Type B pancreatic cell (in vitro differentiated cells): ENCODE measurements at regions not wholly inside any gene's neighbourhood (a gene's known extent, or its start where the extent isn't known, plus 50 kb on each side); places are given as distances from the start of the nearest gene placed in this dataset.
"Not testable (repeated sequence)": the region's sequence is repeated elsewhere in the genome, so short reads cannot be mapped to it uniquely, and the experiment has no call there.

Source experiments
- DNase-seq: peaks from one replicate; pipeline ENCODE4 v3.0.0; 2021; ENCODE audit warnings: mixed read lengths; ENCODE audit not compliant: unreplicated experiment; ENCODE audit errors: extremely low spot score
- H3K27ac Mint-ChIP-seq: 2 replicates; pipeline ENCODE4 v1.8.0; 2021; ENCODE audit warnings: mild to moderate bottlenecking, mixed read lengths
- H3K27me3 Mint-ChIP-seq: 2 replicates; pipeline ENCODE4 v1.8.0; 2021; ENCODE audit warnings: mixed read lengths
- H3K36me3 Mint-ChIP-seq: 2 replicates; pipeline ENCODE4 v1.8.0; 2021; ENCODE audit warnings: mixed read lengths
- H3K4me1 Mint-ChIP-seq: one replicate; pipeline ENCODE4 v1.8.0; 2021; ENCODE audit warnings: mixed read lengths; ENCODE audit not compliant: unreplicated experiment
- H3K4me3 Mint-ChIP-seq: 2 replicates; pipeline ENCODE4 v1.8.0; 2021; ENCODE audit warnings: mild to moderate bottlenecking, mixed read lengths
- H3K9me3 Mint-ChIP-seq: 2 replicates; pipeline ENCODE4 v1.8.0; 2021; ENCODE audit warnings: mixed read lengths
- CTCF ChIP-seq: fragments of 200-600 bp; sonication (generic); conservative IDR thresholded peaks from 2 replicates; pipeline ENCODE4 v1.5.0; 2021; ENCODE audit warnings: antibody characterized with exemption, mild to moderate bottlenecking

GRCh38 chr2:133993160-133993559 is 260.7 kb upstream of the MGAT5 start:
- Mint-ChIP-seq H3K27ac (no peak overlapping the region), H3K9me3 (no peaks in the 10 kb centered on the region), H3K27me3 (peaks cover under 1% of the 10 kb centered on the region), H3K4me3 (no peak overlapping the region), H3K36me3 (no peaks in the 10 kb centered on the region), H3K4me1 (no peaks in the 10 kb centered on the region)
- no peak for DNase-seq
- TF ChIP-seq CTCF = no peak

- not testable (repeated sequence) for H3K27ac Mint-ChIP-seq, DNase-seq, H3K4me1 Mint-ChIP-seq, H3K36me3 Mint-ChIP-seq, H3K9me3 Mint-ChIP-seq, H3K27me3 Mint-ChIP-seq, H3K4me3 Mint-ChIP-seq
Observed at GRCh38 chr2:133998726-133999125, 255.1 kb upstream of the MGAT5 start.

GRCh38 chr2:134002391-134002790 is 251.5 kb upstream of the MGAT5 start:
- H3K9me3 Mint-ChIP-seq = no peaks in the 10 kb centered on the region
- H3K4me1 Mint-ChIP-seq = no peaks in the 10 kb centered on the region
- H3K4me3 Mint-ChIP-seq = no peak overlapping the region
- DNase-seq = no peak
- no peak for TF ChIP-seq CTCF
- no peak overlapping the region for H3K27ac Mint-ChIP-seq
- no peaks in the 10 kb centered on the region for H3K27me3 Mint-ChIP-seq
- no peaks in the 10 kb centered on the region for H3K36me3 Mint-ChIP-seq

GRCh38 chr2:134002921-134003320 is 251.0 kb upstream of the MGAT5 start:
- no peak for DNase-seq
- Mint-ChIP-seq H3K4me1 (no peaks in the 10 kb centered on the region), H3K36me3 (no peaks in the 10 kb centered on the region), H3K27ac (no peak overlapping the region), H3K9me3 (no peaks in the 10 kb centered on the region), H3K27me3 (no peaks in the 10 kb centered on the region), H3K4me3 (no peak overlapping the region)
- TF ChIP-seq CTCF = no peak

- Mint-ChIP-seq H3K36me3 (no peaks in the 10 kb centered on the region), H3K27me3 (no peaks in the 10 kb centered on the region), H3K9me3 (no peaks in the 10 kb centered on the region), H3K4me1 (no peaks in the 10 kb centered on the region), H3K27ac (no peak overlapping the region), H3K4me3 (no peak overlapping the region)
- TF ChIP-seq CTCF = no peak
- DNase-seq = no peak
Observed at GRCh38 chr2:134004467-134004866, 249.4 kb upstream of the MGAT5 start.

GRCh38 chr2:134008837-134009236 is 245.0 kb upstream of the MGAT5 start:
- Mint-ChIP-seq H3K4me1 (no peaks in the 10 kb centered on the region), H3K36me3 (no peaks in the 10 kb centered on the region), H3K27me3 (no peaks in the 10 kb centered on the region), H3K9me3 (no peaks in the 10 kb centered on the region), H3K27ac (no peak overlapping the region), H3K4me3 (no peak overlapping the region)
- DNase-seq = no peak
- no peak for TF ChIP-seq CTCF
